Neural progenitor cell (in vitro differentiated cells): ENCODE measurements at regions not wholly inside any gene's neighbourhood (a gene's known extent, or its start where the extent isn't known, plus 50 kb on each side); places are given as distances from the start of the nearest gene placed in this dataset.
"Not testable (repeated sequence)": the region's sequence is repeated elsewhere in the genome, so short reads cannot be mapped to it uniquely, and the experiment has no call there.

ENCODE experiments used
- EZH2 ChIP-seq: fragments of 200-600 bp; sonication (generic); IDR thresholded peaks from 2 replicates; pipeline ENCODE4 v1.6.1; 2017; ENCODE audit warnings: antibody characterized with exemption, mild to moderate bottlenecking, moderate library complexity
- EZH2phosphoT487 ChIP-seq: fragments of 200-600 bp; sonication (generic); IDR thresholded peaks from 2 replicates; pipeline ENCODE4 v1.6.1; 2017; ENCODE audit warnings: antibody characterized with exemption
- TF ChIP-seq, protein P1 (sequence below): fragments of 200-600 bp; sonication (generic); IDR thresholded peaks from 2 replicates; pipeline ENCODE4 v1.5.1; 2017; ENCODE audit warnings: antibody characterized with exemption, mild to moderate bottlenecking

DNA sequence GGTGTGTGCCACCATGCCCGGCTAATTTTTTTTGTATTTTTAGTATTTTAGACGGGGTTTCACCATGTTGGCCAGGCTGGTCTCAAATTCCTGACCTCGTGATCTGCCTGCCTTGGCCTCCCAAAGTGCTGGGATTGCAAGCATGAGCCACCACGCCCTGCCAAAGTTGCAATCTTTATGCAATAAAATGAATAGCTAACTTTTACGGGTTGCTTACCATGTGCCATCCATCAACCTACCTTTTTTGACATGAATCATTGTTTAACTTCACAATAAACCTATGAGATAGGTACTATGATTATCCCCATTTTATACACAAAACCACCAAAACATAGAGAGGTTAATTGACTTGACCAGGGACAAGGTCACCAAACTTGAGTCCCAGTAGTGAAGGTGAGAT, 118.8 kb upstream of the HAND1 start:
- TF ChIP-seq, protein P1, sequence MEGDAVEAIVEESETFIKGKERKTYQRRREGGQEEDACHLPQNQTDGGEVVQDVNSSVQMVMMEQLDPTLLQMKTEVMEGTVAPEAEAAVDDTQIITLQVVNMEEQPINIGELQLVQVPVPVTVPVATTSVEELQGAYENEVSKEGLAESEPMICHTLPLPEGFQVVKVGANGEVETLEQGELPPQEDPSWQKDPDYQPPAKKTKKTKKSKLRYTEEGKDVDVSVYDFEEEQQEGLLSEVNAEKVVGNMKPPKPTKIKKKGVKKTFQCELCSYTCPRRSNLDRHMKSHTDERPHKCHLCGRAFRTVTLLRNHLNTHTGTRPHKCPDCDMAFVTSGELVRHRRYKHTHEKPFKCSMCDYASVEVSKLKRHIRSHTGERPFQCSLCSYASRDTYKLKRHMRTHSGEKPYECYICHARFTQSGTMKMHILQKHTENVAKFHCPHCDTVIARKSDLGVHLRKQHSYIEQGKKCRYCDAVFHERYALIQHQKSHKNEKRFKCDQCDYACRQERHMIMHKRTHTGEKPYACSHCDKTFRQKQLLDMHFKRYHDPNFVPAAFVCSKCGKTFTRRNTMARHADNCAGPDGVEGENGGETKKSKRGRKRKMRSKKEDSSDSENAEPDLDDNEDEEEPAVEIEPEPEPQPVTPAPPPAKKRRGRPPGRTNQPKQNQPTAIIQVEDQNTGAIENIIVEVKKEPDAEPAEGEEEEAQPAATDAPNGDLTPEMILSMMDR: not testable (repeated sequence)
- not testable (repeated sequence) for TF ChIP-seq EZH2phosphoT487, EZH2
